ENCODE measurements at regions not wholly inside any gene's neighbourhood (a gene's known extent, or its start where the extent isn't known, plus 50 kb on each side); places are given as distances from the start of the nearest gene placed in this dataset.
"Not testable (repeated sequence)": the region's sequence is repeated elsewhere in the genome, so short reads cannot be mapped to it uniquely, and the experiment has no call there.

GRCh38 chr12:33690562-33690961, 250.9 kb upstream of the SYT10 start:
- peaks cover 6% of the 10 kb centered on the region; the same call in 1 of the 2 replicates for H3K27me3 ChIP-seq
- H3K36me3 ChIP-seq, result no peaks in the 10 kb centered on the region
- no peak for DNase-seq
- no peaks in the 10 kb centered on the region for H3K4me1 ChIP-seq
- no peak overlapping the region for H3K27ac ChIP-seq
- no peak overlapping the region for H3K4me3 ChIP-seq
- H3K9me3 ChIP-seq (replicated peaks), result no peaks in the 10 kb centered on the region

- no peaks in the 10 kb centered on the region for H3K36me3 ChIP-seq
- H3K9me3 ChIP-seq (replicated peaks), result no peaks in the 10 kb centered on the region
- no peak overlapping the region for H3K27ac ChIP-seq
- H3K4me3 ChIP-seq, result no peak overlapping the region
- peaks cover 4% of the 10 kb centered on the region; the same call in 1 of the 2 replicates for H3K27me3 ChIP-seq
- no peak for DNase-seq
- H3K4me1 ChIP-seq, result no peaks in the 10 kb centered on the region
Measured at GRCh38 chr12:33703221-33703620, 263.6 kb upstream of the SYT10 start.

- Histone ChIP-seq H3K4me1 (no peaks in the 10 kb centered on the region), H3K9me3 (replicated peaks) (no peaks in the 10 kb centered on the region), H3K27ac (no peak overlapping the region), H3K4me3 (no peak overlapping the region), H3K36me3 (no peaks in the 10 kb centered on the region), H3K27me3 (peaks cover 4% of the 10 kb centered on the region; the same call in 1 of the 2 replicates)
- no peak for DNase-seq
Measured at GRCh38 chr12:33706927-33707326, 267.3 kb upstream of the SYT10 start.

GRCh38 chr12:33708935-33709334, 269.3 kb upstream of the SYT10 start:
- Histone ChIP-seq H3K27ac (no peak overlapping the region), H3K9me3 (replicated peaks) (no peaks in the 10 kb centered on the region), H3K4me1 (no peaks in the 10 kb centered on the region), H3K4me3 (no peak overlapping the region), H3K36me3 (no peaks in the 10 kb centered on the region), H3K27me3 (peaks cover 4% of the 10 kb centered on the region; the same call in 1 of the 2 replicates)
- DNase-seq, result no peak

GRCh38 chr12:33710548-33710947, 270.9 kb upstream of the SYT10 start:
- no peaks in the 10 kb centered on the region for H3K9me3 ChIP-seq (replicated peaks)
- H3K4me1 ChIP-seq, result no peaks in the 10 kb centered on the region
- peaks cover 4% of the 10 kb centered on the region; the same call in 1 of the 2 replicates for H3K27me3 ChIP-seq
- H3K36me3 ChIP-seq, result no peaks in the 10 kb centered on the region
- no peak overlapping the region for H3K27ac ChIP-seq
- no peak for DNase-seq
- H3K4me3 ChIP-seq, result no peak overlapping the region

GRCh38 chr12:33718631-33719030, 279.0 kb upstream of the SYT10 start:
- Histone ChIP-seq H3K27ac (no peak overlapping the region), H3K4me1 (no peaks in the 10 kb centered on the region), H3K9me3 (replicated peaks) (no peaks in the 10 kb centered on the region; the same call in 1 of the 2 replicates), H3K4me3 (no peak overlapping the region), H3K27me3 (no peaks in the 10 kb centered on the region), H3K36me3 (no peaks in the 10 kb centered on the region)
- DNase-seq, result no peak

GRCh38 chr12:33721561-33721960, 281.9 kb upstream of the SYT10 start:
- H3K9me3 ChIP-seq (replicated peaks), result no peaks in the 10 kb centered on the region; the same call in 1 of the 2 replicates
- H3K27me3 ChIP-seq, result no peaks in the 10 kb centered on the region
- no peak for DNase-seq
- H3K27ac ChIP-seq, result no peak overlapping the region
- H3K4me1 ChIP-seq, result peaks cover 14% of the 10 kb centered on the region
- no peak overlapping the region for H3K4me3 ChIP-seq
- H3K36me3 ChIP-seq, result no peaks in the 10 kb centered on the region

- peaks cover 17% of the 10 kb centered on the region for H3K4me1 ChIP-seq
- peaks cover 8% of the 10 kb centered on the region for H3K9me3 ChIP-seq (replicated peaks)
- no peak overlapping the region for H3K4me3 ChIP-seq
- no peaks in the 10 kb centered on the region for H3K36me3 ChIP-seq
- DNase-seq, result peak; percentile 10 to 57
- no peaks in the 10 kb centered on the region for H3K27me3 ChIP-seq
- H3K27ac ChIP-seq, result peak overlapping the region; percentile 16; the same call in 1 of the 2 replicates
Measured at GRCh38 chr12:33724867-33725266, 285.2 kb upstream of the SYT10 start.

GRCh38 chr12:33734871-33735270, 287.4 kb upstream of the ALG10 start:
- Histone ChIP-seq H3K4me3 (no peak overlapping the region), H3K4me1 (no peaks in the 10 kb centered on the region), H3K36me3 (no peaks in the 10 kb centered on the region), H3K27me3 (no peaks in the 10 kb centered on the region), H3K27ac (no peak overlapping the region), H3K9me3 (replicated peaks) (no peaks in the 10 kb centered on the region)
- DNase-seq, result no peak

GRCh38 chr12:33752854-33753253, 269.4 kb upstream of the ALG10 start:
- H3K4me3 ChIP-seq, result no peak overlapping the region
- peak; percentile 51 to 67 for DNase-seq
- H3K9me3 ChIP-seq (replicated peaks), result no peaks in the 10 kb centered on the region
- H3K4me1 ChIP-seq, result peaks cover 4% of the 10 kb centered on the region; the same call in 1 of the 2 replicates
- no peaks in the 10 kb centered on the region for H3K36me3 ChIP-seq
- H3K27ac ChIP-seq, result no peak overlapping the region
- no peaks in the 10 kb centered on the region for H3K27me3 ChIP-seq

GRCh38 chr12:33757701-33758100, 264.6 kb upstream of the ALG10 start:
- no peaks in the 10 kb centered on the region for H3K27me3 ChIP-seq
- DNase-seq, result no peak
- no peak overlapping the region for H3K4me3 ChIP-seq
- H3K9me3 ChIP-seq (replicated peaks), result no peaks in the 10 kb centered on the region
- H3K4me1 ChIP-seq, result peaks cover 2% of the 10 kb centered on the region; the same call in 1 of the 2 replicates
- H3K36me3 ChIP-seq, result no peaks in the 10 kb centered on the region
- no peak overlapping the region for H3K27ac ChIP-seq

- no peak for DNase-seq
- H3K27ac ChIP-seq, result no peak overlapping the region
- no peaks in the 10 kb centered on the region for H3K27me3 ChIP-seq
- no peaks in the 10 kb centered on the region for H3K9me3 ChIP-seq (replicated peaks)
- H3K36me3 ChIP-seq, result no peaks in the 10 kb centered on the region
- H3K4me3 ChIP-seq, result no peak overlapping the region
- H3K4me1 ChIP-seq, result no peaks in the 10 kb centered on the region
Measured at GRCh38 chr12:33759279-33759678, 263.0 kb upstream of the ALG10 start.

- Histone ChIP-seq H3K4me3 (no peak overlapping the region), H3K9me3 (replicated peaks) (no peaks in the 10 kb centered on the region), H3K36me3 (no peaks in the 10 kb centered on the region), H3K27ac (no peak overlapping the region), H3K27me3 (no peaks in the 10 kb centered on the region), H3K4me1 (no peaks in the 10 kb centered on the region)
- DNase-seq, result no peak
Measured at GRCh38 chr12:33763331-33763730, 259.0 kb upstream of the ALG10 start.

GRCh38 chr12:33770652-33771051, 251.6 kb upstream of the ALG10 start:
- Histone ChIP-seq H3K36me3 (no peaks in the 10 kb centered on the region), H3K4me1 (no peaks in the 10 kb centered on the region), H3K27ac (no peak overlapping the region), H3K4me3 (no peak overlapping the region), H3K9me3 (replicated peaks) (no peaks in the 10 kb centered on the region), H3K27me3 (no peaks in the 10 kb centered on the region)
- no peak for DNase-seq

- Histone ChIP-seq H3K27me3 (no peaks in the 10 kb centered on the region), H3K27ac (no peak overlapping the region), H3K4me3 (no peak overlapping the region), H3K36me3 (no peaks in the 10 kb centered on the region), H3K9me3 (replicated peaks) (no peaks in the 10 kb centered on the region), H3K4me1 (no peaks in the 10 kb centered on the region)
- no peak for DNase-seq
Measured at GRCh38 chr12:33771889-33772288, 250.4 kb upstream of the ALG10 start.

GRCh38 chr12:33773091-33773490, 249.2 kb upstream of the ALG10 start:
- H3K27me3 ChIP-seq; H3K4me1 ChIP-seq; H3K27ac ChIP-seq; DNase-seq; H3K9me3 ChIP-seq (replicated peaks); H3K36me3 ChIP-seq; H3K4me3 ChIP-seq: not testable (repeated sequence)

Data from SJCRH30 (cell line).